Heart left ventricle (tissue), 16 donors: ENCODE measurements at regions not wholly inside any gene's neighbourhood (a gene's known extent, or its start where the extent isn't known, plus 50 kb on each side); places are given as distances from the start of the nearest gene placed in this dataset.

ENCODE experiments used
- ATAC-seq, 4 donors: fragments of 200-7000 bp; cut with Tn5 transposase; one replicate each; pipeline ENCODE4 v1.9.1; 2020 to 2022; ENCODE audit warnings: moderate library complexity in 4 of 4, mild to moderate bottlenecking in 3 of 4, moderate number of reproducible peaks in 1 of 4
- DNase-seq, 5 donors: peaks; one replicate each; pipeline ENCODE4 v3.0.0-alpha.2; 2020
- H3K27ac ChIP-seq, 12 donors: fragments of 200-600 bp; sonication (generic) in 4 of 12; one replicate each; pipeline versions ENCODE4 v1.5.0 to v1.8.0; 2016 to 2022; ENCODE audit warnings: mild to moderate bottlenecking in 2 of 12
- H3K27me3 ChIP-seq, 9 donors: fragments of 200-600 bp; sonication (generic) in 2 of 9; one replicate each; pipeline versions ENCODE4 v1.5.1 to v1.8.0; 2016 to 2022; ENCODE audit warnings: mild to moderate bottlenecking in 3 of 9
- H3K36me3 ChIP-seq, 9 donors: fragments of 200-600 bp; sonication (generic) in 2 of 9; one replicate each; pipeline versions ENCODE4 v1.5.0 to v1.8.0; 2018 to 2022; ENCODE audit warnings: mild to moderate bottlenecking in 2 of 9
- H3K4me1 ChIP-seq, 12 donors: fragments of 200-600 bp; sonication (generic) in 4 of 12; one replicate each; pipeline versions ENCODE4 v1.5.0 to v1.8.0; 2016 to 2022; ENCODE audit warnings: mild to moderate bottlenecking in 3 of 12
- H3K4me3 ChIP-seq, 12 donors: fragments of 200-600 bp; sonication (generic) in 4 of 12; one replicate each; pipeline versions ENCODE4 v1.5.0 to v1.8.0; 2017 to 2022; ENCODE audit warnings: mild to moderate bottlenecking in 9 of 12, moderate library complexity in 4 of 12
- H3K9me3 ChIP-seq, 12 donors: fragments of 200-600 bp; sonication (generic) in 4 of 12; one replicate each; pipeline versions ENCODE4 v1.5.0 to v1.8.0; 2016 to 2022; ENCODE audit warnings: mild to moderate bottlenecking in 1 of 12
- CTCF ChIP-seq, 12 donors: fragments of 200-600 bp; sonication (generic) in 4 of 12; IDR thresholded peaks; one replicate each; pipeline versions ENCODE4 v1.5.0 to v1.8.0; 2018 to 2022; ENCODE audit warnings: antibody characterized with exemption in 12 of 12, mild to moderate bottlenecking in 5 of 12
- POLR2A ChIP-seq, 2 donors: fragments of 450-650 bp; IDR thresholded peaks; one replicate each; pipeline ENCODE4 v1.6.1; 2017; ENCODE audit warnings: antibody characterized with exemption in 2 of 2, mild to moderate bottlenecking in 2 of 2, moderate library complexity in 2 of 2
- WGBS, 4 donors: extraction: QIAGEN DNeasy Blood & Tissue Kit in 2 of 4; methylation state at CpG; one replicate each; pipeline versions ENCODE4 v1.1.5 to v1.1.7; 2013 to 2018; 5-methylcytosine and 5-hydroxymethylcytosine counted together
- intact Hi-C, 10 donors: fragments of 100-400 bp; cut with DNase I; formaldehyde crosslinking; loops; one replicate each; pipeline versions ENCODE4 v1.11.1 to v1.14.2; 2022
- donor health status: ischemic (EF 13 %, LVEDD 7.1; RV severe dilation, severe dysfunction).
- donor health status: healthy with polysubstance abuse.
- donor health status: DM: no; HTN: yes; CAD: no.
- donor health status: DM: no; HTN: no; CAD: no.
- donor health status: ischemic (EF 25% LVEDD 6.9; RV normal size, moderate dysfunction).
- donor health status: ischemic (EF 25% LVEDD 5.7; RV mildly dilated, moderate dysfunction).
- donor health status: healthy.
- donor health status: DM: yes; HTN: yes; CAD: no.
- donor health status: ischemic (EF 35%, LVEDD 5.7; RV mildly dilated, moderate dysfunction).
- donor health status: nonischemic (EF 11% LVEDD 7.7; RV severe dilation, severe dysfunction).
- donor health status: DM: yes; HTN: yes; CAD: no.
- donor health status: PGD.
- donor health status: ischemic (EF 29% LVEDD 5.4; RV normal size, mild dysfunction).
- donor health status: nonischemic (EF 23%, LVEDD 6.1; RV moderate dilation, normal function).

- Histone ChIP-seq H3K27ac (no peak overlapping the region), H3K27me3 (peaks cover 26 to 100% (median 66%) of the 10 kb centered on the region in 9 donors), H3K4me3 (no peak overlapping the region), H3K4me1 (peaks cover 0 to 22% (median 7%) of the 10 kb centered on the region in 12 donors), H3K9me3 (no peaks in the 10 kb centered on the region), H3K36me3 (no peaks in the 10 kb centered on the region)
- ATAC-seq = no peak
- TF ChIP-seq CTCF (IDR thresholded peaks at IDR 0.05) (no peak), POLR2A (IDR thresholded peaks at IDR 0.05) (no peak)
- no peak for DNase-seq
- WGBS, 4 donors = 61 to 74% (median 65%) methylated on average over 4 of the region's 4 CpGs
- intact Hi-C loops = loop anchor here in 1 of 10 donors (10.0 kb wide), 1 partner anchor 137 kb away; the partner anchor contains the start of gene FOXD1
Observed at GRCh38 chr5:73307645-73308355, 134.8 kb downstream of the TMEM174 start.

GRCh38 chr5:73306741-73307275 is 133.8 kb downstream of the TMEM174 start:
- Histone ChIP-seq H3K27me3 (peaks cover 34 to 100% (median 68%) of the 10 kb centered on the region in 9 donors), H3K9me3 (no peaks in the 10 kb centered on the region), H3K27ac (no peak overlapping the region), H3K4me1 (peaks cover 0 to 18% (median 6%) of the 10 kb centered on the region in 12 donors), H3K4me3 (no peak overlapping the region), H3K36me3 (no peaks in the 10 kb centered on the region)
- intact Hi-C loops = loop anchor here in 1 of 10 donors (10.0 kb wide), 1 partner anchor 138 kb away; the partner anchor contains the start of gene FOXD1
- WGBS, 4 donors = 73 to 80% (median 77%) methylated on average over 7 of the region's 7 CpGs
- no peak for TF ChIP-seq CTCF (IDR thresholded peaks at IDR 0.05)
- no peak for TF ChIP-seq POLR2A (IDR thresholded peaks at IDR 0.05)
- ATAC-seq (no peak), DNase-seq (no peak)

- ATAC-seq = no peak
- Histone ChIP-seq H3K27ac (no peak overlapping the region), H3K27me3 (peaks cover 38 to 100% (median 71%) of the 10 kb centered on the region in 9 donors), H3K4me3 (no peak overlapping the region), H3K4me1 (peaks cover 0 to 12% (median under 1%) of the 10 kb centered on the region in 12 donors), H3K36me3 (no peaks in the 10 kb centered on the region), H3K9me3 (no peaks in the 10 kb centered on the region)
- no peak for DNase-seq
- WGBS, 4 donors = 58 to 70% (median 62%) methylated on average over 4 of the region's 4 CpGs
- intact Hi-C loops = loop anchor here in 1 of 10 donors (10.0 kb wide), 1 partner anchor 139 kb away; the partner anchor contains the start of gene FOXD1
- TF ChIP-seq POLR2A (IDR thresholded peaks at IDR 0.05) (no peak), CTCF (IDR thresholded peaks at IDR 0.05) (no peak)
Observed at GRCh38 chr5:73306078-73306719, 133.2 kb downstream of the TMEM174 start.

GRCh38 chr5:73305386-73305785 is 132.4 kb downstream of the TMEM174 start:
- WGBS, 4 donors = 80 to 95% (median 85%) methylated on average over 3 of the region's 3 CpGs
- H3K27ac ChIP-seq = no peak overlapping the region
- peaks cover 42 to 100% (median 78%) of the 10 kb centered on the region in 9 donors for H3K27me3 ChIP-seq
- peaks cover 0 to 9% (median 0%) of the 10 kb centered on the region in 12 donors for H3K4me1 ChIP-seq
- no peak overlapping the region for H3K4me3 ChIP-seq
- DNase-seq (no peak), ATAC-seq (no peak)
- no peaks in the 10 kb centered on the region for H3K9me3 ChIP-seq
- no peaks in the 10 kb centered on the region for H3K36me3 ChIP-seq
- intact Hi-C loops = loop anchor here in 1 of 10 donors (10.0 kb wide), 1 partner anchor 139 kb away; the partner anchor contains the start of gene FOXD1
- TF ChIP-seq POLR2A (IDR thresholded peaks at IDR 0.05) = no peak
- TF ChIP-seq CTCF (IDR thresholded peaks at IDR 0.05) = no peak
